ENCODE measurements at regions not wholly inside any gene's neighbourhood (a gene's known extent, or its start where the extent isn't known, plus 50 kb on each side); places are given as distances from the start of the nearest gene placed in this dataset.

- TF ChIP-seq CTCF (IDR thresholded peaks at IDR 0.05; ENCODE audit: low read depth, low read length), result no peak
- no peak for DNase-seq (ENCODE audit: extremely low read depth, low read depth)
These were observed 138.9 kb upstream of the CCND2 start for GRCh38 chr12:4134448-4135263.

- no peak for TF ChIP-seq CTCF (IDR thresholded peaks at IDR 0.05; ENCODE audit: low read depth, low read length)
- DNase-seq (ENCODE audit: extremely low read depth, low read depth), result no peak
These were observed 139.7 kb upstream of the CCND2 start for GRCh38 chr12:4133636-4134447.

GRCh38 chr12:4133029-4133428, 140.5 kb upstream of the CCND2 start:
- TF ChIP-seq CTCF (IDR thresholded peaks at IDR 0.05; ENCODE audit: low read depth, low read length), result no peak

GRCh38 chr12:4121506-4122020, 152.0 kb upstream of the CCND2 start:
- TF ChIP-seq CTCF (IDR thresholded peaks at IDR 0.05; ENCODE audit: low read depth, low read length), result no peak
- DNase-seq (ENCODE audit: extremely low read depth, low read depth), result no peak

More at GRCh38 chr12:4133029-4133428, 140.5 kb upstream of the CCND2 start:
- no peak for DNase-seq (ENCODE audit: extremely low read depth, low read depth)

- DNase-seq (ENCODE audit: extremely low read depth, low read depth), result no peak
- no peak for TF ChIP-seq CTCF (IDR thresholded peaks at IDR 0.05; ENCODE audit: low read depth, low read length)
These were observed 153.1 kb upstream of the CCND2 start for GRCh38 chr12:4120316-4120917.

- TF ChIP-seq CTCF (IDR thresholded peaks at IDR 0.05; ENCODE audit: low read depth, low read length), result no peak
- DNase-seq (ENCODE audit: extremely low read depth, low read depth), result no peak
These were observed 154.3 kb upstream of the CCND2 start for GRCh38 chr12:4119157-4119761.

Data from AG09319 (cell line).